ENCODE measurements at regions not wholly inside any gene's neighbourhood (a gene's known extent, or its start where the extent isn't known, plus 50 kb on each side); places are given as distances from the start of the nearest gene placed in this dataset.

GRCh38 chr12:103100257-103100831 is 142.9 kb downstream of the ASCL1 start:
- DNase-seq (peak in 1 of 3 donors; percentile 18), ATAC-seq (no peak)
- Histone ChIP-seq H3K27me3 (ENCODE audit: control insufficient read depth, insufficient read depth) (no peaks in the 10 kb centered on the region), H3K27ac (ENCODE audit: low read length) (no peak overlapping the region), H3K4me1 (ENCODE audit: control insufficient read depth, insufficient read depth, low read length) (no peaks in the 10 kb centered on the region), H3K9me3 (ENCODE audit: control insufficient read depth, low read length) (no peaks in the 10 kb centered on the region), H3K4me3 (ENCODE audit: low read length) (no peak overlapping the region)
- intact Hi-C loops (cut with DNase I) = no loop called here
- 62% methylated on average over 11 of the region's 11 CpGs for WGBS

- Histone ChIP-seq H3K9me3 (ENCODE audit: control insufficient read depth, low read length) (no peaks in the 10 kb centered on the region), H3K27me3 (ENCODE audit: control insufficient read depth, insufficient read depth) (no peaks in the 10 kb centered on the region), H3K27ac (ENCODE audit: low read length) (no peak overlapping the region), H3K4me1 (ENCODE audit: control insufficient read depth, insufficient read depth, low read length) (no peaks in the 10 kb centered on the region), H3K4me3 (ENCODE audit: low read length) (no peak overlapping the region)
- DNase-seq = no peak
- no peak for ATAC-seq
- WGBS = 57% methylated on average over 2 of the region's 2 CpGs
- intact Hi-C loops (cut with DNase I) = no loop called here
Measured at GRCh38 chr12:103102225-103102744, 144.8 kb downstream of the ASCL1 start.

- H3K4me1 ChIP-seq (ENCODE audit: control insufficient read depth, insufficient read depth, low read length) = no peaks in the 10 kb centered on the region
- WGBS = 87% methylated on average over 2 of the region's 2 CpGs
- no peak overlapping the region for H3K4me3 ChIP-seq (ENCODE audit: low read length)
- no peaks in the 10 kb centered on the region for H3K9me3 ChIP-seq (ENCODE audit: control insufficient read depth, low read length)
- intact Hi-C loops (cut with DNase I) = no loop called here
- no peak overlapping the region for H3K27ac ChIP-seq (ENCODE audit: low read length)
- ATAC-seq (no peak), DNase-seq (no peak)
- no peaks in the 10 kb centered on the region for H3K27me3 ChIP-seq (ENCODE audit: control insufficient read depth, insufficient read depth)
Measured at GRCh38 chr12:103105971-103106597, 148.6 kb downstream of the ASCL1 start.

- WGBS = 61% methylated on average over 3 of the region's 3 CpGs
- no peak for DNase-seq
- no peaks in the 10 kb centered on the region for H3K4me1 ChIP-seq (ENCODE audit: control insufficient read depth, insufficient read depth, low read length)
- no peaks in the 10 kb centered on the region for H3K9me3 ChIP-seq (ENCODE audit: control insufficient read depth, low read length)
- intact Hi-C loops (cut with DNase I) = no loop called here
- no peak for ATAC-seq
- H3K27ac ChIP-seq (ENCODE audit: low read length) = no peak overlapping the region
- no peaks in the 10 kb centered on the region for H3K27me3 ChIP-seq (ENCODE audit: control insufficient read depth, insufficient read depth)
- no peak overlapping the region for H3K4me3 ChIP-seq (ENCODE audit: low read length)
Measured at GRCh38 chr12:103109861-103110260, 152.4 kb downstream of the ASCL1 start.

DNA sequence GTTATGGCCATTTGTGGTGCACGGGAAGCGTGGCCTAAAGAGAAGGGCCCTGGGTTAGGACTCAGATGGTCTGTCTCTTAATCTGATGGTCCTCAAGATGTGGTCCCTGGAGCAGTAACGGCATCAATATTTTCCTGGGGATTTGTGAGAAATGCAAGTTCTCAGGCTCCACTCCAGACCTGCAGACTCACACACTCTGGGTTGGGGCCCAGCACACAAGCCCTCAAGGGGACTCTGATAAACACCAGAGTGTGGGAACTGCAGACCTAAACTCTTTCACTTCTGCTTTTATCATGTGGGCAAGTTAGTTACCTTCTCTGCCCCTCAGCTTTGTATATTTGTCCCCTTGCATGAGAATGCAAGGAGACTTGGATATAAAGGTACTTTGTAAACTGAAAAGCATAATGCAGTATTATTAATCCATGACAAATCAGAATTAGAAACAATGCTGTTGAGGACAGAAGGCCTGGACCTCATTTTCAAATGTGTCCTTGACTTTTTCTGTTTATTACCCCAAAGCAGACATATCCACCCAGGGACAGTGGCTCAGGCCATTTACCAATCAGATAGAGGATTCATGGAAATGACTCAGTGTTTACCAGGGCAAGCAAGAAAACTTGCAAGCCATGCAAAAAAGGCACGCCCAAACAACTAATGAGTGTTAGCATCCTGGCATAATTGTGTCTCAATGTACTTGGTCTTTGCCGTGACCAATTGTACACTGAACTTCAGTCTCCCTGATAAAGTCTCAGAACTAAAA is 157.0 kb downstream of the ASCL1 start:
- H3K4me3 ChIP-seq (ENCODE audit: low read length) = no peak overlapping the region
- H3K27me3 ChIP-seq (ENCODE audit: control insufficient read depth, insufficient read depth) = no peaks in the 10 kb centered on the region
- WGBS = 82% methylated on average over 5 of the region's 5 CpGs
- intact Hi-C loops (cut with DNase I) = no loop called here
- no peaks in the 10 kb centered on the region for H3K9me3 ChIP-seq (ENCODE audit: control insufficient read depth, low read length)
- H3K4me1 ChIP-seq (ENCODE audit: control insufficient read depth, insufficient read depth, low read length) = no peaks in the 10 kb centered on the region
- DNase-seq = no peak
- H3K27ac ChIP-seq (ENCODE audit: low read length) = no peak overlapping the region
- no peak for ATAC-seq

DNA sequence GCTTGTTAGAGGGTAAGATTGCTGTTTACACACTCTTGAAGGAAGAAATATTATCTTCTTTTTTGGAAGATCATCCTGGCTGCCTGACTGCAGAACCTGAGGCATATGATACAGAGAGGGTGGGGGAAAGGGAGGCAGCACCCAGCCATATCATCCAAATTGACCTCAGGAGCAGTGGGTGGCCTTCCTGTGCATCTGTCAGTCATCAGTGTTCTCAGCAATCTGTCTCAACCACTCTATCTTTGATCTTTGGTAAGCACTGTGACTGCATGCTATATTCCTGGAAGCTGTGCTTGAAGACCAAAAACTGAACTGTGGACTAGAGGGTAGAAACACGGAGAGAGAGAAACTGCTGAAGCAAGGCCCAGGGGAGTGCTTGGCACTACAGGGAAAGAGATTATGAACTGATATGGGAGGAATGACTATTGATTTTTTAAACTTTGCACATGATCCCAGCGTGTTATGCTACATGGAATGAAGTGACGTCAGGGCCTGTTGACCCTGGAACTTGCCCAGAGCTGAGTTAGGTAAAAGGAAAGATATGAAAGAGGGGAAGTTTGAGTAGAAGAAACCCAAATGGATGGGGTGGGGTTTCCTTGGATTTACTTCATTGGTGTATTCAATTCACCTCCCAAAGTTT is 171.5 kb downstream of the ASCL1 start:
- no peak for DNase-seq
- no peak for ATAC-seq
- H3K4me1 ChIP-seq (ENCODE audit: control insufficient read depth, insufficient read depth, low read length) = no peaks in the 10 kb centered on the region
- WGBS = 58% methylated on average over 3 of the region's 3 CpGs
- H3K27me3 ChIP-seq (ENCODE audit: control insufficient read depth, insufficient read depth) = no peaks in the 10 kb centered on the region
- H3K27ac ChIP-seq (ENCODE audit: low read length) = no peak overlapping the region
- H3K4me3 ChIP-seq (ENCODE audit: low read length) = no peak overlapping the region
- H3K9me3 ChIP-seq (ENCODE audit: control insufficient read depth, low read length) = no peaks in the 10 kb centered on the region
- intact Hi-C loops (cut with DNase I) = no loop called here

DNA sequence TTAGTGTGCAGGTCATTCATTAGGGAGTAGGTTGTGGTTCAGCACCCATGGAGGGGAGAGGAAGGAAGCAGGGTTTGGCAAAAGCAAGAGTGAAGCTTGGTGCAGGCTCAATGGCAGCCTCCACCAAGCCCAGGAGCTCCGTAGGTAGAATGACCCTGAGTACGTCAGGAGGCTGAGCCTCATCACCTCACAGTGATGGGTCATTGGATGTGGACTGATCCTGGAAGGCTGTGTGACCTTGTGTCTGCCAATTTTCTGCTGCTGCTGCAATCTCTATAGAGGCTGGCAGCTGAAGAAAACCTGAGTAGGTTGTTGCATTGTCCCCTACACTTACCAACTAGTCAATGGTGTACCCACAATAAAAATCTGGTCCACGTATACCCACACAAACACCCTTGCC is 173.1 kb downstream of the ASCL1 start:
- Histone ChIP-seq H3K27ac (ENCODE audit: low read length) (no peak overlapping the region), H3K27me3 (ENCODE audit: control insufficient read depth, insufficient read depth) (no peaks in the 10 kb centered on the region), H3K9me3 (ENCODE audit: control insufficient read depth, low read length) (no peaks in the 10 kb centered on the region), H3K4me3 (ENCODE audit: low read length) (no peak overlapping the region), H3K4me1 (ENCODE audit: control insufficient read depth, insufficient read depth, low read length) (no peaks in the 10 kb centered on the region)
- no peak for ATAC-seq
- 79% methylated on average over 3 of the region's 3 CpGs for WGBS
- intact Hi-C loops (cut with DNase I) = no loop called here
- DNase-seq = no peak

DNA sequence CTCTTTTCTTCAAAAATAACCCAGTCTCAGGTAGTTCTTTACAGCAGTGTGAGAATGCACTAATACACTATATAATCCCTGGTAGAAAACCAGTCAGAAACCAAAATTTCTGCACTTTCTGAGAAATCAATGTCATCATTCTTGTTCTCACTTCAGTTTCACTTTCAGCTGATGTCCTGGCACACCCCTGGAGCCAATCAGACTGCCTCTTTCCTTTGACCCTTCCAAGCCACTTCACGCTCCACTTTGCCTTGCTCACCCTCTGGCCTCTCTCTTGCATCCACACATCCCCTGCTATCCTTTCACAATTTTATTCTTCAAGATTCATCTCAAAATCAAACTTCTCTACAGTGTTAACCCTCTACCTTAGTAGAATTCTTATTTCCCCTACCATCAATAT is 181.1 kb downstream of the ASCL1 start:
- intact Hi-C loops (cut with DNase I) = no loop called here
- WGBS = 86% methylated on average over 1 of the region's 1 CpG
- H3K27ac ChIP-seq (ENCODE audit: low read length) = no peak overlapping the region
- no peaks in the 10 kb centered on the region for H3K9me3 ChIP-seq (ENCODE audit: control insufficient read depth, low read length)
- H3K4me3 ChIP-seq (ENCODE audit: low read length) = no peak overlapping the region
- DNase-seq = no peak
- ATAC-seq = no peak
- no peaks in the 10 kb centered on the region for H3K4me1 ChIP-seq (ENCODE audit: control insufficient read depth, insufficient read depth, low read length)
- H3K27me3 ChIP-seq (ENCODE audit: control insufficient read depth, insufficient read depth) = no peaks in the 10 kb centered on the region

- DNase-seq (no peak), ATAC-seq (no peak)
- no peak overlapping the region for H3K27ac ChIP-seq (ENCODE audit: low read length)
- intact Hi-C loops (cut with DNase I) = no loop called here
- no peaks in the 10 kb centered on the region for H3K9me3 ChIP-seq (ENCODE audit: control insufficient read depth, low read length)
- H3K4me1 ChIP-seq (ENCODE audit: control insufficient read depth, insufficient read depth, low read length) = no peaks in the 10 kb centered on the region
- 65% methylated on average over 3 of the region's 3 CpGs for WGBS
- no peak overlapping the region for H3K4me3 ChIP-seq (ENCODE audit: low read length)
- no peaks in the 10 kb centered on the region for H3K27me3 ChIP-seq (ENCODE audit: control insufficient read depth, insufficient read depth)
Measured at GRCh38 chr12:103139876-103140275, 182.4 kb downstream of the ASCL1 start.

DNA sequence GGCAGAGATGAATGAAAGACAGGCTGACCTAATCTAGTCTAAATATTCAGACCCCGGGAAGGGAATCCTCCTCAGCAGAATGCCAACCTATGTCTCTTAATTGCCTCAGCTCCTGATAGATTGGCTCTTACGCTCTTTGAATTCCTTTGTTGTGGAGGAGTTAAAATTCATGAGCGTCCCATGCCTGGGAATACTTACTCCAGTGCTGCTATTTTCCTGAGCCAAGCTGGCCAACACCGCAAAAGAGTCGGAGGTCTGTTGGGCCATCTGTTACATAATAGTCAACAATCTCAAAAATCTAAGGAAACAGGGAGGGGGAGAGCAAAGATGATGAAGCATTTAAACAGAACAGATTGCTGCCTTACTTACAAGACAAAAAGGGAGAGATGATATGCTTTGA is 182.8 kb downstream of the ASCL1 start:
- H3K4me1 ChIP-seq (ENCODE audit: control insufficient read depth, insufficient read depth, low read length) = no peaks in the 10 kb centered on the region
- intact Hi-C loops (cut with DNase I) = no loop called here
- no peaks in the 10 kb centered on the region for H3K27me3 ChIP-seq (ENCODE audit: control insufficient read depth, insufficient read depth)
- H3K9me3 ChIP-seq (ENCODE audit: control insufficient read depth, low read length) = no peaks in the 10 kb centered on the region
- 48% methylated on average over 5 of the region's 5 CpGs for WGBS
- DNase-seq = no peak
- no peak overlapping the region for H3K4me3 ChIP-seq (ENCODE audit: low read length)
- no peak overlapping the region for H3K27ac ChIP-seq (ENCODE audit: low read length)
- no peak for ATAC-seq

DNA sequence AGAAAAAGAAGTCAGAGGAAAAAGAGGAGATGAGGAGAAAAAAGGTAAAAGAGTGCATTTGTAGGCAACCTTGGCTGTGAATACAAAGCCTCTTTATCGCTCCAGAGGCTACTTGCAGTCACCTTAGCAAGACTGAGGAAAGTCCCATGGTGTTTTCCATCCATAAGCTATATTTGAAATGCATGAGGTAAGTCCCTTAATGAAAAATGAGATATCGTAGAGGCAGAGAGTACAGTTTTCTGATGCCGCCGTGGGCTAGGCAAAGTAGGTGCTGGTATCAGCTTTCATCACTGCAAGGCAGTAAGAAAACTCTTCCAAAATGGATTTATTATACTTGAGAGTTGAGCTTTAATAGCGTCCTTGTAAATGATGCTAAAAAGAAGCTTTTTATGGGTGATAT is 186.8 kb downstream of the ASCL1 start:
- Histone ChIP-seq H3K4me1 (ENCODE audit: control insufficient read depth, insufficient read depth, low read length) (no peaks in the 10 kb centered on the region), H3K27ac (ENCODE audit: low read length) (no peak overlapping the region), H3K4me3 (ENCODE audit: low read length) (no peak overlapping the region), H3K27me3 (ENCODE audit: control insufficient read depth, insufficient read depth) (no peaks in the 10 kb centered on the region), H3K9me3 (ENCODE audit: control insufficient read depth, low read length) (no peaks in the 10 kb centered on the region)
- DNase-seq = no peak
- intact Hi-C loops (cut with DNase I) = no loop called here
- WGBS = 80% methylated on average over 5 of the region's 5 CpGs
- no peak for ATAC-seq

All from right cardiac atrium (tissue), 5 donors.